DND-41 (cell line): ENCODE measurements at regions not wholly inside any gene's neighbourhood (a gene's known extent, or its start where the extent isn't known, plus 50 kb on each side); places are given as distances from the start of the nearest gene placed in this dataset.

ENCODE experiments used
- ATAC-seq: fragments of 200-7000 bp; cut with Tn5 transposase; 3 replicates; pipeline ENCODE4 v1.9.1; 2021; ENCODE audit warnings: low read depth; ENCODE audit not compliant: insufficient read depth
- DNase-seq: peaks from one replicate; pipeline ENCODE4 v3.0.0-alpha.2; 2020
- H2AFZ ChIP-seq: 2 replicates; pipeline ENCODE4 v1.6.0; 2012; ENCODE audit warnings: low read depth, low read length
- H3K27ac ChIP-seq: 2 replicates; pipeline ENCODE4 v1.5.1; 2012; ENCODE audit warnings: low read length, inconsistent platforms
- H3K27me3 ChIP-seq: fragments of 200-600 bp; sonication (generic); 2 replicates; pipeline ENCODE4 v1.6.0; 2012; ENCODE audit warnings: low read length, mild to moderate bottlenecking, inconsistent platforms; ENCODE audit not compliant: insufficient read depth, poor library complexity
- H3K36me3 ChIP-seq: 2 replicates; pipeline ENCODE4 v1.5.1; 2012; ENCODE audit warnings: low read length, inconsistent platforms; ENCODE audit not compliant: insufficient read depth
- H3K4me1 ChIP-seq: 2 replicates; pipeline ENCODE4 v1.5.1; 2012; ENCODE audit warnings: mild to moderate bottlenecking, low read length; ENCODE audit not compliant: insufficient read depth
- H3K4me2 ChIP-seq: 2 replicates; pipeline ENCODE4 v1.6.0; 2012; ENCODE audit warnings: mild to moderate bottlenecking, moderate library complexity, low read length, inconsistent platforms; ENCODE audit not compliant: insufficient read depth
- H3K4me3 ChIP-seq, 2 experiments: fragments of 200-600 bp in 1 of 2; shearing (Covaris generic) in 1 of 2; 2 replicates each; pipeline ENCODE4 v1.5.1; 2012 to 2016; ENCODE audit warnings: inconsistent platforms in 2 of 2, low read length in 2 of 2, mild to moderate bottlenecking in 2 of 2, low read depth in 1 of 2, moderate library complexity in 1 of 2
- H3K79me2 ChIP-seq: 2 replicates; pipeline ENCODE4 v1.6.0; 2012; ENCODE audit warnings: low read length, inconsistent platforms; ENCODE audit not compliant: insufficient read depth
- H3K9ac ChIP-seq: 2 replicates; pipeline ENCODE4 v1.6.0; 2012; ENCODE audit warnings: low read depth, mild to moderate bottlenecking, inconsistent platforms, low read length, moderate library complexity
- H3K9me3 ChIP-seq: 2 replicates; pipeline ENCODE4 v1.5.1; 2012; ENCODE audit warnings: low read length, moderate library complexity, mild to moderate bottlenecking, inconsistent platforms; ENCODE audit not compliant: insufficient read depth, severe bottlenecking
- H4K20me1 ChIP-seq: 2 replicates; pipeline ENCODE4 v1.6.0; 2012; ENCODE audit warnings: low read length; ENCODE audit not compliant: insufficient read depth
- EZH2 ChIP-seq: IDR thresholded peaks from 3 replicates; pipeline ENCODE4 v1.6.1; 2012; ENCODE audit warnings: borderline replicate concordance, low read depth, mild to moderate bottlenecking, moderate library complexity, low read length, inconsistent platforms; ENCODE audit not compliant: severe bottlenecking
- TF ChIP-seq, protein P1 (sequence below): IDR thresholded peaks from 2 replicates; pipeline ENCODE4 v1.5.1; 2012; ENCODE audit warnings: borderline replicate concordance, low read length, moderate library complexity, mild to moderate bottlenecking; ENCODE audit not compliant: poor library complexity, severe bottlenecking; ENCODE audit errors: extremely low read depth

DNA sequence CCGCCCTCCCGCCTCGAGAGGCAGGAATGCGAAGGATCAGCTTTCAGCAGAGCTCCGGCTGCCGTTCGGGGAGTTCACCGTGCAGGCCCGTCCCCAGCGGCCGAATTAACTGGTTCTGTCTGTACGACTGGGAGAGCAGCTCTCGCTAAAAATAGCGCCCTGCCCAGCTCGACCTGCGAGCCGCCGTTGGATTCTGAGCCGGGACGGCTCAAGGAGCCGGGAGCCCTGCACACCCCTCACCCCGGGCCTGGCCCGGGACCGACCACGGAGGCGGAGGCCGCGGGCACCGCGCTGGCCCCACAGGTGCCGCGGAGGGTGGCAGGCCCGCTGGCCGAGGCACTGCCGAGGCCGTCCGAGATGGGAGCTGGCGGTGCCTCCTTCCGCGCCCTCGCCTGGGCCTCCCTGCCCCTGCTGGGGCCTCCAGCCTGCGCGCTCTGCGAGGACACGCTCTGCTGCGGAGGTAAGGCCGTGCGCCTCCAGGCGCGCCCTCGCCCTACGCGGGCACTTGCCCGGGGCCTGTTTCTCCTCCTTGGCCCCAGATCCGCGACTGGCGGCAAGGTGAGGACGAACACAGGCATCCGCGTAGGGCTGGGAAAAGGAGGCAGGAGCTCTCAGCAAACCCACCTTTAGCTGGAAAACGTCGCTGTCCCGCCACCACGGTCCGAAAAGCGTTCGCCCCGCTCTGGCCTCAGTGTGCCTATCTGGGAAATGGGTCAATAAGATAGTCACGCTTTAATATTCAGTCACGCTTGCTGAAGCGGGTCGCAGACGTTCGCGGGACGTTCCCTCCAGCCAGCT, 53.1 kb upstream of the DAB2IP start:
- H3K4me3 ChIP-seq: no peak overlapping the region
- H3K9ac ChIP-seq: no peak overlapping the region
- no peaks in the 10 kb centered on the region for H3K27me3 ChIP-seq
- no peaks in the 10 kb centered on the region for H3K9me3 ChIP-seq
- H4K20me1 ChIP-seq: no peaks in the 10 kb centered on the region
- H3K27ac ChIP-seq: no peak overlapping the region
- no peak overlapping the region for H2AFZ ChIP-seq
- DNase-seq: no peak
- H3K4me2 ChIP-seq: no peak overlapping the region
- H3K4me1 ChIP-seq: no peaks in the 10 kb centered on the region
- H3K36me3 ChIP-seq: no peaks in the 10 kb centered on the region
- TF ChIP-seq EZH2: no peak
- TF ChIP-seq, protein P1, sequence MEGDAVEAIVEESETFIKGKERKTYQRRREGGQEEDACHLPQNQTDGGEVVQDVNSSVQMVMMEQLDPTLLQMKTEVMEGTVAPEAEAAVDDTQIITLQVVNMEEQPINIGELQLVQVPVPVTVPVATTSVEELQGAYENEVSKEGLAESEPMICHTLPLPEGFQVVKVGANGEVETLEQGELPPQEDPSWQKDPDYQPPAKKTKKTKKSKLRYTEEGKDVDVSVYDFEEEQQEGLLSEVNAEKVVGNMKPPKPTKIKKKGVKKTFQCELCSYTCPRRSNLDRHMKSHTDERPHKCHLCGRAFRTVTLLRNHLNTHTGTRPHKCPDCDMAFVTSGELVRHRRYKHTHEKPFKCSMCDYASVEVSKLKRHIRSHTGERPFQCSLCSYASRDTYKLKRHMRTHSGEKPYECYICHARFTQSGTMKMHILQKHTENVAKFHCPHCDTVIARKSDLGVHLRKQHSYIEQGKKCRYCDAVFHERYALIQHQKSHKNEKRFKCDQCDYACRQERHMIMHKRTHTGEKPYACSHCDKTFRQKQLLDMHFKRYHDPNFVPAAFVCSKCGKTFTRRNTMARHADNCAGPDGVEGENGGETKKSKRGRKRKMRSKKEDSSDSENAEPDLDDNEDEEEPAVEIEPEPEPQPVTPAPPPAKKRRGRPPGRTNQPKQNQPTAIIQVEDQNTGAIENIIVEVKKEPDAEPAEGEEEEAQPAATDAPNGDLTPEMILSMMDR: no peak
- H3K79me2 ChIP-seq: no peaks in the 10 kb centered on the region
- ATAC-seq: no peak

- Histone ChIP-seq H4K20me1 (no peaks in the 10 kb centered on the region), H3K4me1 (no peaks in the 10 kb centered on the region), H3K9me3 (no peaks in the 10 kb centered on the region), H2AFZ (no peak overlapping the region), H3K9ac (no peak overlapping the region), H3K27ac (no peak overlapping the region), H3K4me2 (no peak overlapping the region), H3K36me3 (no peaks in the 10 kb centered on the region), H3K79me2 (no peaks in the 10 kb centered on the region), H3K27me3 (no peaks in the 10 kb centered on the region), H3K4me3 (no peak overlapping the region)
- DNase-seq (no peak), ATAC-seq (no peak)
- TF ChIP-seq EZH2: no peak
- TF ChIP-seq, protein P1: no peak
Observed at GRCh38 chr9:121598965-121599871, 52.2 kb upstream of the DAB2IP start.

GRCh38 chr9:121599872-121600585, 51.4 kb upstream of the DAB2IP start:
- ATAC-seq: no peak
- no peak overlapping the region for H2AFZ ChIP-seq
- DNase-seq: no peak
- H4K20me1 ChIP-seq: no peaks in the 10 kb centered on the region
- no peak overlapping the region for H3K27ac ChIP-seq
- H3K4me3 ChIP-seq: no peak overlapping the region
- no peaks in the 10 kb centered on the region for H3K79me2 ChIP-seq
- no peak overlapping the region for H3K9ac ChIP-seq
- H3K4me2 ChIP-seq: no peak overlapping the region
- H3K27me3 ChIP-seq: no peaks in the 10 kb centered on the region
- H3K36me3 ChIP-seq: no peaks in the 10 kb centered on the region
- no peaks in the 10 kb centered on the region for H3K4me1 ChIP-seq
- no peak for TF ChIP-seq EZH2
- TF ChIP-seq, protein P1: no peak
- H3K9me3 ChIP-seq: no peaks in the 10 kb centered on the region
